ENCODE measurements at regions not wholly inside any gene's neighbourhood (a gene's known extent, or its start where the extent isn't known, plus 50 kb on each side); places are given as distances from the start of the nearest gene placed in this dataset.

GRCh38 chr13:109422161-109422560 lies 364.2 kb downstream of the IRS2 start:
- intact Hi-C loops (cut with micrococcal nuclease) (no loop called here), in situ Hi-C loops (cut with MboI; ENCODE audit: low sequenced_read_pairs) (no loop called here), dilution Hi-C loops (cut with HindIII; ENCODE audit: low sequenced_read_pairs, unreplicated experiment) (no loop called here)
- no peak overlapping the region for H4K91ac ChIP-seq (ENCODE audit: insufficient read depth, low read depth, low read length)
- H2BK20ac ChIP-seq (ENCODE audit: low read depth, low read length): no peak overlapping the region
- ATAC-seq (ENCODE audit: low read depth): no peak
- H3K4me1 ChIP-seq (ENCODE audit: control insufficient read depth, insufficient read depth, low read length): no peaks in the 10 kb centered on the region
- H4K5ac ChIP-seq (ENCODE audit: low read depth, low read length): no peak overlapping the region
- H3K36me3 ChIP-seq (ENCODE audit: control insufficient read depth, insufficient read depth, low read length): no peaks in the 10 kb centered on the region
- H3K27ac ChIP-seq (ENCODE audit: insufficient read depth, low read length): no peak overlapping the region
- H3K9ac ChIP-seq (ENCODE audit: low read depth, low read length): no peak overlapping the region
- no peak overlapping the region for H3K18ac ChIP-seq (ENCODE audit: low read depth, low read length)
- H3K27me3 ChIP-seq (ENCODE audit: control insufficient read depth, insufficient read depth, low read length): no peaks in the 10 kb centered on the region; the same call in 1 of the 2 replicates
- H2AK5ac ChIP-seq (ENCODE audit: low read depth, low read length): no peak overlapping the region
- no peak overlapping the region for H3K4me2 ChIP-seq (ENCODE audit: low read depth, low read length)
- no peak overlapping the region for H3K4me3 ChIP-seq (ENCODE audit: insufficient read depth, low read depth, low read length)
- H4K20me1 ChIP-seq (ENCODE audit: insufficient read depth, low read length): no peaks in the 10 kb centered on the region
- H2AFZ ChIP-seq (replicated peaks; ENCODE audit: low read length, poor library complexity): no peak overlapping the region
- H3K56ac ChIP-seq (ENCODE audit: extremely low read depth, insufficient read depth, low read length): no peak overlapping the region
- H3K79me1 ChIP-seq (ENCODE audit: low read depth in 1 of 2, low read length in 2 of 2): no peaks in the 10 kb centered on the region
- H2BK5ac ChIP-seq (ENCODE audit: low read depth, low read length, poor library complexity, severe bottlenecking): no peak overlapping the region
- H3K14ac ChIP-seq (replicated peaks; ENCODE audit: low read depth, low read length): no peak overlapping the region
- H2AK9ac ChIP-seq (replicated peaks; ENCODE audit: low read depth, low read length, poor library complexity): no peak overlapping the region
- no peaks in the 10 kb centered on the region for H3K9me1 ChIP-seq (ENCODE audit: insufficient read depth, low read length)
- WGBS, 2 experiments (ENCODE audit: extremely low coverage in 2 of 2, insufficient read length in 1 of 2): no CpG with 5 or more reads among the region's 4 CpGs
- no peak overlapping the region for H2BK120ac ChIP-seq (ENCODE audit: low read depth, low read length)
- no TSS peak for BruUV-seq (replicated peaks)
- no peak overlapping the region for H3K4ac ChIP-seq (ENCODE audit: low read depth, low read length)
- POLR2A ChIA-PET (ENCODE audit: unreplicated experiment): interaction anchor here (0.6 kb wide), 1 partner anchor 78 kb away, joined by 10 read pairs; no protein-coding TSS in a partner anchor
- H3K23ac ChIP-seq (ENCODE audit: low read depth, low read length): no peak overlapping the region
- TF ChIP-seq CHD1 (IDR thresholded peaks at IDR 0.05; ENCODE audit: low read depth, low read length): no peak
- TF ChIP-seq POLR2A (IDR thresholded peaks at IDR 0.05; ENCODE audit: low read depth, low read length): no peak
- no peak overlapping the region for H4K8ac ChIP-seq (ENCODE audit: low read depth in 2 of 2, low read length in 2 of 2)
- no peak overlapping the region for H2BK15ac ChIP-seq (ENCODE audit: low read depth, low read length)
- CTCF ChIA-PET: interaction anchor here (0.6 kb wide), 1 partner anchor 37 kb away, joined by 4 read pairs; no protein-coding TSS in a partner anchor
- DNase-seq: no peak
- H3K9me3 ChIP-seq (ENCODE audit: control insufficient read depth, insufficient read depth, low read length): no peaks in the 10 kb centered on the region

Measured in IMR-90 (cell line).